K562 (cell line): ENCODE measurements at regions not wholly inside any gene's neighbourhood (a gene's known extent, or its start where the extent isn't known, plus 50 kb on each side); places are given as distances from the start of the nearest gene placed in this dataset.

ENCODE experiments used
- CTCF ChIP-seq, 3 experiments: IDR thresholded peaks in 2 of 3; conservative IDR thresholded peaks in 1 of 3; 2 replicates each; pipeline ENCODE4 v1.5.1; 2011 to 2012; ENCODE audit warnings: low read length in 3 of 3, mild to moderate bottlenecking in 3 of 3, control low read depth in 2 of 3, improper control_type of control experiment in 1 of 3, inconsistent platforms in 1 of 3, low read depth in 1 of 3, mixed read lengths in 1 of 3, moderate library complexity in 1 of 3; ENCODE audit not compliant: insufficient read depth in 2 of 3
- FOXP4 ChIP-seq: sonication (generic); formaldehyde crosslinking; IDR thresholded peaks from 2 replicates; pipeline ENCODE4 v1.8.0; 2022; ENCODE audit warnings: mild to moderate bottlenecking, missing genetic modification reagents, borderline replicate concordance
- JUND ChIP-seq, 2 experiments: IDR thresholded peaks; 2 replicates in 1 of 2; 3 replicates in 1 of 2; pipeline ENCODE4 v1.6.1; 2011; ENCODE audit warnings: borderline replicate concordance in 2 of 2, low read depth in 2 of 2, low read length in 2 of 2, improper control_type of control experiment in 1 of 2, missing biosample characterization in 1 of 2, missing genetic modification characterization in 1 of 2, missing genetic modification reagents in 1 of 2
- MAX ChIP-seq: sonication (generic); formaldehyde crosslinking; IDR thresholded peaks from 2 replicates; pipeline ENCODE4 v1.9.0; 2022; ENCODE audit warnings: mild to moderate bottlenecking, missing genetic modification reagents
- POLR2AphosphoS5 ChIP-seq: IDR thresholded peaks from 2 replicates; pipeline ENCODE4 v1.6.1; 2011; ENCODE audit warnings: mild to moderate bottlenecking, low read depth, low read length, moderate library complexity; ENCODE audit not compliant: control insufficient read depth, insufficient read depth
- TCF7 ChIP-seq: sonication (generic); IDR thresholded peaks from 2 replicates; pipeline ENCODE4 v1.6.1; 2016; ENCODE audit warnings: antibody characterized with exemption, borderline replicate concordance
- ZFX ChIP-seq: sonication (generic); formaldehyde crosslinking; IDR thresholded peaks from 2 replicates; pipeline ENCODE4 v1.8.0; 2022; ENCODE audit warnings: mild to moderate bottlenecking, missing genetic modification reagents, moderate library complexity

- no peak for TF ChIP-seq ZFX
- TF ChIP-seq JUND (IDR thresholded peaks at IDR 0.05; ENCODE audit: borderline replicate concordance, low read depth, low read length) = no peak
- TF ChIP-seq JUND (tag; IDR thresholded peaks at IDR 0.05; ENCODE audit: borderline replicate concordance, low read depth, low read length) = no peak
- no peak for TF ChIP-seq MAX (CRISPR knock-in tag)
- no peak for TF ChIP-seq POLR2AphosphoS5
- no peak for TF ChIP-seq FOXP4 (CRISPR knock-in tag)
- no peak for TF ChIP-seq CTCF (IDR thresholded peaks at IDR 0.05 in 2 of 3, conservative IDR thresholded peaks at IDR 0.05 in 1 of 3; ENCODE audit: insufficient read depth in 2 of 3, low read depth in 1 of 3, low read length in 3 of 3)
- no peak for TF ChIP-seq TCF7
Observed at GRCh38 chr3:14299767-14300166, 102.6 kb upstream of the SLC6A6 start.
